ENCODE measurements at regions not wholly inside any gene's neighbourhood (a gene's known extent, or its start where the extent isn't known, plus 50 kb on each side); places are given as distances from the start of the nearest gene placed in this dataset.
A peak's percentile ranks its signal among the peaks of the same experiment; 100 is the strongest.

DNA sequence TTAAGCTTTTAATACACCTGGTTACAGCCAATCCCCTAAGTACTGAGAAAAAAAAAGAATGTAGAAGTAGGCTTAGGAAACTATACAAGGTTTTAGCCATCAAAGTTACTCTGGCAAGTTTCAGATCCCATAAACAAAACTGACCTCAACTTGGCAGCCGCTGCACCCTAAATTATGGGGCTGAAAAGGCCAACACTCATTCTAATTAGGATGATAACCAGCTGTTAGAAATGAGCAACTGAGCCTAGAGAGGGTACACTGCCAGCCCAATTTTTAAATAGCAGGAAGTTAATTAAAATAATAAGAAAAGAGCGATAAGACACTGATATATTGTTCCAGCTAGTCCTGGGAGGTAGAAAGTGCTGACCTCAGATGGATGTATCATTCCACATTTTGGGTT is 105.7 kb upstream of the VAV3 start:
- TF ChIP-seq POLR2AphosphoS5 (IDR thresholded peaks at IDR 0.05; ENCODE audit: low read depth, low read length) = no peak
- TF ChIP-seq POU2F2 (IDR thresholded peaks at IDR 0.05; ENCODE audit: low read depth, low read length) = no peak
- no peak for TF ChIP-seq SPI1 (IDR thresholded peaks at IDR 0.05; ENCODE audit: low read depth, low read length)
- no peak for TF ChIP-seq PAX5 (IDR thresholded peaks at IDR 0.05; ENCODE audit: insufficient read depth, low read length, severe bottlenecking)
- TF ChIP-seq TAF1 (IDR thresholded peaks at IDR 0.05; ENCODE audit: low read depth, low read length) = no peak
- TF ChIP-seq POLR2A (IDR thresholded peaks at IDR 0.05; ENCODE audit: low read depth, low read length) = no peak
- FAIRE-seq = no peak
- DNase-seq (ENCODE audit: insufficient read length, low spot score) = no peak

DNA sequence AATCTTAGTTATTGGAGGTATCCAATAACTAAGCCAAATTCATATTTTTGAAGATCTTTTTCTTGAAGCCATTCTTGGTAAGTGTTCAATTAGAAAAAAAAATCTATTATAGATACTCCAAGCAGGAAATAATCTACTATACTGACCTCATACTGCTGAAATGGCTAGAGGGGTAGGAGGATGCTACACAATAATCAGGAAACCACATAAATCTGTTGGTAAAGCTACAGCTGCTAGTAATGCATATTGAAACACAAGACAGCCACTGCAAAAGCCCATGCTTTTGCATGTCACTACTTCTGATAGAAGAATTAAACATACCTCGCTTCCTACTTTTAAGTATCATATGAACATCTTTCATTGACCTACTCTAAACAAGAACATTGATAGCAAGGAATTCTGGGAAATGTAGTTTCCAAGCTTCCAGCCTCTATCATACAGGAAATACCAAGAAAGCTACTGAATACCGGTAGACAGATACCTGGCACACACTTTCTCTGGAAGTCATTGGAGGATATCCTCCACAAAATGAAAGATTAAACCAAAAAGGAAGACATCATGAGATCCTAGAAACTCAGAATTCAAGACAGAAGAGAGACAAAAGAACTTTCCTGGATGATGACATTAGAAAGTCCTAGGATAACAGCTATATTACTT is 103.0 kb upstream of the VAV3 start:
- FAIRE-seq (no peak), DNase-seq (ENCODE audit: insufficient read length, low spot score) (no peak)
- TF ChIP-seq POLR2A (IDR thresholded peaks at IDR 0.05; ENCODE audit: low read depth, low read length) = no peak
- TF ChIP-seq SPI1 (IDR thresholded peaks at IDR 0.05; ENCODE audit: low read depth, low read length) = no peak
- TF ChIP-seq POLR2AphosphoS5 (IDR thresholded peaks at IDR 0.05; ENCODE audit: low read depth, low read length) = no peak
- TF ChIP-seq PAX5 (IDR thresholded peaks at IDR 0.05; ENCODE audit: insufficient read depth, low read length, severe bottlenecking) = no peak
- no peak for TF ChIP-seq POU2F2 (IDR thresholded peaks at IDR 0.05; ENCODE audit: low read depth, low read length)
- no peak for TF ChIP-seq TAF1 (IDR thresholded peaks at IDR 0.05; ENCODE audit: low read depth, low read length)

DNA sequence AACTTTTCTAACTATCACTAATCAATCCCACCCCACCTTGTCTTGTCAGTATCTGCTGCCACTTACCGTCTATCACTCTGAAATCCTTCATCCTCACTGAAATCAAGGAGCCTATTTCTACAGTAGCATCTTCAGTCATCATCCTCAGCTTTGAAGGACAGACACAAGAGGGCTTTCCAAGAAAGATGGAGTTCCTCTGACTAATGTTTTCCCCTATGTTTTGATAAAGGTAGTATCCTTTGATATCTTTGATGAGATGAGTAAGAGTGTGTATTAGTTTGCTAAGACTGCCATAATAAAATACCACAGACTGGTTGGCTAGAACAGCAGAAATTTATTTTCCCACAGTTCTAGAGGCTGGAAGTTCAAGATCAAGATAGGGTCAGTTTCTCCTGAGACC is 101.8 kb upstream of the VAV3 start:
- TF ChIP-seq POLR2AphosphoS5 (IDR thresholded peaks at IDR 0.05; ENCODE audit: low read depth, low read length) = no peak
- TF ChIP-seq TAF1 (IDR thresholded peaks at IDR 0.05; ENCODE audit: low read depth, low read length) = no peak
- TF ChIP-seq POU2F2 (IDR thresholded peaks at IDR 0.05; ENCODE audit: low read depth, low read length) = no peak
- TF ChIP-seq SPI1 (IDR thresholded peaks at IDR 0.05; ENCODE audit: low read depth, low read length) = no peak
- TF ChIP-seq POLR2A (IDR thresholded peaks at IDR 0.05; ENCODE audit: low read depth, low read length) = no peak
- TF ChIP-seq PAX5 (IDR thresholded peaks at IDR 0.05; ENCODE audit: insufficient read depth, low read length, severe bottlenecking) = no peak
- no peak for DNase-seq (ENCODE audit: insufficient read length, low spot score)
- FAIRE-seq = no peak

DNA sequence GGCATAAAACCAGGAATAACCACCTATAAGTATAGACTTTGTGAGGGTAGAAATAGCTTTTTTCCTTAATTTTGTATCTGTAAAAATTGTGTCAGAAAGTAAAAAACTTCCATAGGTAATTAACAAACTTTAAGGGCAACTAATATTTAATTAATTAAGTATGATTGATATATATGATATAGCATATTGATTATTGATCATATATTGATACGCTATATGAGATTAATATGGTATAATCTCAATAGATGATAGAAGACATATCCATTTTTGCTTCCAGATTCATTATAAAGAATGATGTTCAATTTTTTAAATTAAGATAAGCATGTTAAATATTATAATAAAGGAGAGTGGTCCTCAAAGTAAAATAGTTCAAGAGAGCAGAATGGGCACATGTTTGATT is 99.3 kb upstream of the VAV3 start:
- FAIRE-seq = no peak
- no peak for DNase-seq (ENCODE audit: insufficient read length, low spot score)
- TF ChIP-seq POLR2A (IDR thresholded peaks at IDR 0.05; ENCODE audit: low read depth, low read length) (no peak), POU2F2 (IDR thresholded peaks at IDR 0.05; ENCODE audit: low read depth, low read length) (no peak), TAF1 (IDR thresholded peaks at IDR 0.05; ENCODE audit: low read depth, low read length) (no peak), SPI1 (IDR thresholded peaks at IDR 0.05; ENCODE audit: low read depth, low read length) (no peak), POLR2AphosphoS5 (IDR thresholded peaks at IDR 0.05; ENCODE audit: low read depth, low read length) (no peak), PAX5 (IDR thresholded peaks at IDR 0.05; ENCODE audit: insufficient read depth, low read length, severe bottlenecking) (no peak)

DNA sequence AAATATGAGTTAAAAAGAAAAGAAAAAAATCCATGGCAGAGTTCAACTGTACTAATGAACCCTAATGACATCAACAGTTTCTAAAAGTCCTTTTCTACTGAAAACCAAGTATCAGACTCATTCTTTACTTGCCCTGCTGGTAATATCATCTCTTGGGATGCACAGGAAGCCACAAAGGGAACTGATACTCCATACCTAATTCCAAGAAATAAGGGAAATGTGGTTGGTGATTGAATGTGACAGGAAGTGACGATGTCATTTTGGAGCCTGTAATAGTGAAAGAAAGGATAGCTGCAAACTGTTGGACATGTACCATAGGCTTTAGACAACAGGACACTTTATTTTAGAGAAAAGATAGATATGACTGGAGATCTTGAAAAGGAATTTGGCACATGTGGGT is 98.7 kb upstream of the VAV3 start:
- TF ChIP-seq PAX5 (IDR thresholded peaks at IDR 0.05; ENCODE audit: insufficient read depth, low read length, severe bottlenecking) = no peak
- peak; percentile 30; the same call in 1 of the 2 replicates for TF ChIP-seq SPI1 (IDR thresholded peaks at IDR 0.05; ENCODE audit: low read depth, low read length)
- no peak for TF ChIP-seq POU2F2 (IDR thresholded peaks at IDR 0.05; ENCODE audit: low read depth, low read length)
- TF ChIP-seq POLR2A (IDR thresholded peaks at IDR 0.05; ENCODE audit: low read depth, low read length) = no peak
- TF ChIP-seq POLR2AphosphoS5 (IDR thresholded peaks at IDR 0.05; ENCODE audit: low read depth, low read length) = no peak
- no peak for DNase-seq (ENCODE audit: insufficient read length, low spot score)
- FAIRE-seq = no peak

DNA sequence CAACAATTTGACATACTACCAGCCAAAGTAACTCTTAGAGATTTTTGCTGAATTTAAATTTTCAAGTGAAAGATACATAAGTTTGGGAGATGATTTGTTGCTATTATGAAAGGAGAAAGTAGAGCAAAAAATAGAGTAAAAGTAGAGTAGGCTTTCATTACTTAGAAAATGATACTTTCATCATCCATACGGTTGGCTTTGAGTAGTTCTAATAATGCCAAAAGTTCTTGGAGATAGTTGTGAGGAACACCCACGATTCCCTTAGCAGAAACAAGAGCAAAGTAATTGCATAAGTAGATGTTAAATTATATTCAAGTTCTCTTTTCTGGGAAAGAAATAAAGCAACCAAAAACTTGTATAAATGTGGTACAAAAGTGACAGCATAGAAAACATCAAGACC is 95.0 kb upstream of the VAV3 start:
- TF ChIP-seq POLR2AphosphoS5 (IDR thresholded peaks at IDR 0.05; ENCODE audit: low read depth, low read length) (no peak), TAF1 (IDR thresholded peaks at IDR 0.05; ENCODE audit: low read depth, low read length) (no peak), SPI1 (IDR thresholded peaks at IDR 0.05; ENCODE audit: low read depth, low read length) (no peak), PAX5 (IDR thresholded peaks at IDR 0.05; ENCODE audit: insufficient read depth, low read length, severe bottlenecking) (no peak)
- FAIRE-seq (no peak), DNase-seq (ENCODE audit: insufficient read length, low spot score) (no peak)

DNA sequence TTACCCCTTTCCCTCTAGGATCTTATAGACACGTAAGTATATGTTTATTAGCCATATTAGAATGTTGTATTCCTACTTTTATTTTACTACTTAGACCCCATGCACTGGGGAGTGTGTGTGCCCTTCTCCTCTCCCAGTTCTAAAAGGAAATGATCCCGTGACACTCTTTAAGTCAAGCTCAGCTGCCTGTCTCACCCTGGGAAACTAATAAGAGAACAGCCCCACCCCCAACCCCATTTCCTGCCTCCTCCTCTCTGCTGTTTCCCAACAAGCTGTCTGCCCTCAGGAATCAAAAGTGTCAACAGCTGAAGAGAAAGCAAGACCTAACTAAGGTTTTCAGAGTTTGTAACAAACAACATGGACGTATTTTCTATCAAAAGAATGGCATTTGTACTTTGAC is 92.6 kb upstream of the VAV3 start:
- DNase-seq (ENCODE audit: insufficient read length, low spot score) = no peak
- FAIRE-seq = no peak

DNA sequence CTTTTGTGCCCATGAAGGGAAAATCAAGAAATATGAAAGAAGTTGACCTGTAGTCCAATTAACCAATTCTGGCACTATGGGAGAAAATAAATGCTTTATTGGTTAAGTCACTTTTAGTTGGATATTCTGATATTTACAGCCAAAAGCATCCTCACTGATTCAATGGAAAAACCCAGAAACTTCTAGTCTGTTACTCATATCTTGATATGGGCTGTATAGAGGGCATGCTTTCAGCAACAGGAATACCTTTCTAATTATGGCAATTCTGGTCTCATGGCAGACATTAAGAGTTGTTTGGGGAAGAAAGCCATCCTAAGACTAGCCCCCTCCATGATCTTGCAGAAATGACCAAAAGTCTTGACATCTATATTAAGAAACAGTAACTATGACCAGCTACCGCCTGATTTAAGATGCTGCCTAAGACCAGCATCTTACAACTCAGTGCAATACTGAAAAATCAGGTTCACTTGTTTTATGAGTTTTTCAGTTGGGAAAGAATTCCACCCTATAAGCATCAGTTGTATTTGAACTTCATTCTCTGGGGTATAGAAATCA is 91.5 kb upstream of the VAV3 start:
- no peak for DNase-seq (ENCODE audit: insufficient read length, low spot score)
- no peak for FAIRE-seq
- TF ChIP-seq POLR2A (IDR thresholded peaks at IDR 0.05; ENCODE audit: low read depth, low read length) = no peak
- TF ChIP-seq SPI1 (IDR thresholded peaks at IDR 0.05; ENCODE audit: low read depth, low read length) = no peak
- no peak for TF ChIP-seq PAX5 (IDR thresholded peaks at IDR 0.05; ENCODE audit: insufficient read depth, low read length, severe bottlenecking)
- no peak for TF ChIP-seq POLR2AphosphoS5 (IDR thresholded peaks at IDR 0.05; ENCODE audit: low read depth, low read length)
- no peak for TF ChIP-seq TAF1 (IDR thresholded peaks at IDR 0.05; ENCODE audit: low read depth, low read length)
- TF ChIP-seq POU2F2 (IDR thresholded peaks at IDR 0.05; ENCODE audit: low read depth, low read length) = no peak

More for the DNA sequence above, 92.6 kb upstream of the VAV3 start:
- no peak for TF ChIP-seq TAF1 (IDR thresholded peaks at IDR 0.05; ENCODE audit: low read depth, low read length)
- no peak for TF ChIP-seq POLR2A (IDR thresholded peaks at IDR 0.05; ENCODE audit: low read depth, low read length)
- TF ChIP-seq POU2F2 (IDR thresholded peaks at IDR 0.05; ENCODE audit: low read depth, low read length) = no peak
- TF ChIP-seq POLR2AphosphoS5 (IDR thresholded peaks at IDR 0.05; ENCODE audit: low read depth, low read length) = no peak
- TF ChIP-seq PAX5 (IDR thresholded peaks at IDR 0.05; ENCODE audit: insufficient read depth, low read length, severe bottlenecking) = no peak
- TF ChIP-seq SPI1 (IDR thresholded peaks at IDR 0.05; ENCODE audit: low read depth, low read length) = no peak

DNA sequence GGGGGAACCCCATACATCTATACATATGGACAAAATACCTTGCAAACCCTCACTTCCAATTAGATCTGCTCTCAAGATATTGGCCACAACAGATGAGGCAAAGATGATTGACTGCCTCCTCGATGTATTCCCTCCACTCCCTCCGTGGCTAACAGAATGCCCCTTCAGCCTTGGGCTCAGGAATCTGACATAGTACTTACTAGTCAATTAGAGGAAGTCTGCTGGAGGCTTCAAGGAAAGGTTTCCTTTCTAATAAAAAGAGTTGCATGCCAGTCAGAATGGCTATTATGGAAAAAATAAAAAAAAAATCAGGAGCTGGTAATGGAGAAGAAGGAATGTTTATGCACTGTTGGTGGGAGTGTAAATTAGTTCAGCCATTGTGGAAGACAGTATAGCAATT is 90.4 kb upstream of the VAV3 start:
- DNase-seq (ENCODE audit: insufficient read length, low spot score) (no peak), FAIRE-seq (no peak)
- TF ChIP-seq POU2F2 (IDR thresholded peaks at IDR 0.05; ENCODE audit: low read depth, low read length) (no peak), POLR2A (IDR thresholded peaks at IDR 0.05; ENCODE audit: low read depth, low read length) (no peak), POLR2AphosphoS5 (IDR thresholded peaks at IDR 0.05; ENCODE audit: low read depth, low read length) (no peak), PAX5 (IDR thresholded peaks at IDR 0.05; ENCODE audit: insufficient read depth, low read length, severe bottlenecking) (no peak), SPI1 (IDR thresholded peaks at IDR 0.05; ENCODE audit: low read depth, low read length) (no peak), TAF1 (IDR thresholded peaks at IDR 0.05; ENCODE audit: low read depth, low read length) (no peak)

All from GM12891 (cell line).